ENCODE measurements at regions not wholly inside any gene's neighbourhood (a gene's known extent, or its start where the extent isn't known, plus 50 kb on each side); places are given as distances from the start of the nearest gene placed in this dataset.

- no peak for TF ChIP-seq CTCF (conservative IDR thresholded peaks at IDR 0.05; ENCODE audit: low read depth in 2 of 2)
- no peak for TF ChIP-seq POLR2AphosphoS5 (IDR thresholded peaks at IDR 0.05; ENCODE audit: low read depth)
- no peak for TF ChIP-seq EZH2phosphoT487 (IDR thresholded peaks at IDR 0.05; ENCODE audit: unreplicated experiment)
- no peak for TF ChIP-seq REST (IDR thresholded peaks at IDR 0.05; ENCODE audit: unreplicated experiment)
- no peak for TF ChIP-seq EZH2 (IDR thresholded peaks at IDR 0.05; ENCODE audit: low read depth, unreplicated experiment)
- TF ChIP-seq ZNF114 (CRISPR knock-in tag; IDR thresholded peaks at IDR 0.05): no peak
- TF ChIP-seq ZNF462 (CRISPR knock-in tag; IDR thresholded peaks at IDR 0.05): no peak
These were observed 181.2 kb downstream of the SPANXN4 start for GRCh38 chrX:143206966-143207365.

All from GM23338 (cell line).